ENCODE measurements at regions not wholly inside any gene's neighbourhood (a gene's known extent, or its start where the extent isn't known, plus 50 kb on each side); places are given as distances from the start of the nearest gene placed in this dataset.
"Not testable (repeated sequence)": the region's sequence is repeated elsewhere in the genome, so short reads cannot be mapped to it uniquely, and the experiment has no call there.

- no peaks in the 10 kb centered on the region for H3K79me2 ChIP-seq (ENCODE audit: insufficient read depth, low read length)
- TF ChIP-seq CTCF (IDR thresholded peaks at IDR 0.05; ENCODE audit: extremely low read depth, low read depth, low read length) = no peak
- H4K20me1 ChIP-seq (ENCODE audit: insufficient read depth, low read length) = no peaks in the 10 kb centered on the region
- peak overlapping the region; percentile 44 for H3K4me2 ChIP-seq (ENCODE audit: insufficient read depth, low read length)
- H3K27me3 ChIP-seq (ENCODE audit: insufficient read depth, low read length) = no peaks in the 10 kb centered on the region
- no peaks in the 10 kb centered on the region for H3K36me3 ChIP-seq (ENCODE audit: insufficient read depth, low read length)
- H2AFZ ChIP-seq (ENCODE audit: low read length) = no peak overlapping the region
- DNase-seq (ENCODE audit: insufficient read length, low spot score, missing footprints) = no peak
- H3K4me3 ChIP-seq (ENCODE audit: insufficient read depth, low read length) = no peak overlapping the region
- peaks cover 45% of the 10 kb centered on the region for H3K4me1 ChIP-seq (ENCODE audit: insufficient read depth, low read length)
- H3K9me3 ChIP-seq (ENCODE audit: low read depth, low read length) = no peaks in the 10 kb centered on the region
- H3K27ac ChIP-seq (ENCODE audit: low read depth, low read length) = peak overlapping the region; percentile 44
These were observed 234.2 kb upstream of the SULF2 start for GRCh38 chr20:48019496-48019895.

- not testable (repeated sequence) for H3K4me3 ChIP-seq (ENCODE audit: insufficient read depth, low read length)
- peak overlapping the region; percentile 44 for H3K27ac ChIP-seq (ENCODE audit: low read depth, low read length)
These were observed 233.6 kb upstream of the SULF2 start for GRCh38 chr20:48018851-48019250.

GRCh38 chr20:48017992-48018391, 232.7 kb upstream of the SULF2 start:
- Histone ChIP-seq H3K9me3 (ENCODE audit: low read depth, low read length) (no peaks in the 10 kb centered on the region), H3K4me2 (ENCODE audit: insufficient read depth, low read length) (no peak overlapping the region), H3K4me3 (ENCODE audit: insufficient read depth, low read length) (no peak overlapping the region), H3K27ac (ENCODE audit: low read depth, low read length) (no peak overlapping the region), H4K20me1 (ENCODE audit: insufficient read depth, low read length) (no peaks in the 10 kb centered on the region), H3K36me3 (ENCODE audit: insufficient read depth, low read length) (no peaks in the 10 kb centered on the region), H3K4me1 (ENCODE audit: insufficient read depth, low read length) (peaks cover 49% of the 10 kb centered on the region), H2AFZ (ENCODE audit: low read length) (no peak overlapping the region), H3K27me3 (ENCODE audit: insufficient read depth, low read length) (no peaks in the 10 kb centered on the region), H3K79me2 (ENCODE audit: insufficient read depth, low read length) (no peaks in the 10 kb centered on the region)
- no peak for TF ChIP-seq CTCF (IDR thresholded peaks at IDR 0.05; ENCODE audit: extremely low read depth, low read depth, low read length)
- DNase-seq (ENCODE audit: insufficient read length, low spot score, missing footprints) = no peak

More at GRCh38 chr20:48018851-48019250, 233.6 kb upstream of the SULF2 start:
- not testable (repeated sequence) for H3K9me3 ChIP-seq (ENCODE audit: low read depth, low read length); H3K79me2 ChIP-seq (ENCODE audit: insufficient read depth, low read length); H2AFZ ChIP-seq (ENCODE audit: low read length); H3K36me3 ChIP-seq (ENCODE audit: insufficient read depth, low read length); H3K27me3 ChIP-seq (ENCODE audit: insufficient read depth, low read length); H4K20me1 ChIP-seq (ENCODE audit: insufficient read depth, low read length)
- peak; percentile 85 for DNase-seq (ENCODE audit: insufficient read length, low spot score, missing footprints)
- peak overlapping the region; percentile 44 for H3K4me2 ChIP-seq (ENCODE audit: insufficient read depth, low read length)
- peaks cover 43% of the 10 kb centered on the region for H3K4me1 ChIP-seq (ENCODE audit: insufficient read depth, low read length)

- Histone ChIP-seq H3K9me3 (ENCODE audit: low read depth, low read length) (no peaks in the 10 kb centered on the region), H3K79me2 (ENCODE audit: insufficient read depth, low read length) (no peaks in the 10 kb centered on the region), H2AFZ (ENCODE audit: low read length) (no peak overlapping the region), H3K4me2 (ENCODE audit: insufficient read depth, low read length) (peak overlapping the region; percentile 21), H3K27me3 (ENCODE audit: insufficient read depth, low read length) (no peaks in the 10 kb centered on the region), H4K20me1 (ENCODE audit: insufficient read depth, low read length) (no peaks in the 10 kb centered on the region), H3K4me1 (ENCODE audit: insufficient read depth, low read length) (peaks cover 51% of the 10 kb centered on the region), H3K4me3 (ENCODE audit: insufficient read depth, low read length) (no peak overlapping the region), H3K36me3 (ENCODE audit: insufficient read depth, low read length) (no peaks in the 10 kb centered on the region), H3K27ac (ENCODE audit: low read depth, low read length) (no peak overlapping the region)
- TF ChIP-seq CTCF (IDR thresholded peaks at IDR 0.05; ENCODE audit: extremely low read depth, low read depth, low read length) = no peak
- DNase-seq (ENCODE audit: insufficient read length, low spot score, missing footprints) = no peak
These were observed 232.2 kb upstream of the SULF2 start for GRCh38 chr20:48017509-48017908.

Measured in osteoblast (primary cell).